ENCODE measurements at regions not wholly inside any gene's neighbourhood (a gene's known extent, or its start where the extent isn't known, plus 50 kb on each side); places are given as distances from the start of the nearest gene placed in this dataset.

- no peak for DNase-seq
These were observed 111.1 kb downstream of the LMO4 start for GRCh38 chr1:87439821-87440220.

- DNase-seq = peak; percentile 6
These were observed 120.8 kb downstream of the LMO4 start for GRCh38 chr1:87449348-87449963.

- no peak for DNase-seq
These were observed 121.5 kb downstream of the LMO4 start for GRCh38 chr1:87450136-87450535.

GRCh38 chr1:87450615-87451209, 122.0 kb downstream of the LMO4 start:
- no peak for DNase-seq

GRCh38 chr1:87451229-87451920, 122.7 kb downstream of the LMO4 start:
- no peak for DNase-seq

GRCh38 chr1:87452648-87453047, 124.0 kb downstream of the LMO4 start:
- DNase-seq = no peak

- no peak for DNase-seq
These were observed 128.7 kb downstream of the LMO4 start for GRCh38 chr1:87457408-87457807.

GRCh38 chr1:87462894-87463293, 134.2 kb downstream of the LMO4 start:
- no peak for DNase-seq

GRCh38 chr1:87464022-87464490, 135.4 kb downstream of the LMO4 start:
- DNase-seq = no peak

- DNase-seq = no peak
These were observed 137.9 kb downstream of the LMO4 start for GRCh38 chr1:87466621-87467020.

GRCh38 chr1:87472716-87473115, 144.0 kb downstream of the LMO4 start:
- DNase-seq = no peak

- no peak for DNase-seq
These were observed 144.6 kb downstream of the LMO4 start for GRCh38 chr1:87473203-87473661.

- DNase-seq = no peak
These were observed 145.4 kb downstream of the LMO4 start for GRCh38 chr1:87474098-87474497.

- no peak for DNase-seq
These were observed 149.6 kb downstream of the LMO4 start for GRCh38 chr1:87478231-87478630.

- no peak for DNase-seq
These were observed 166.5 kb downstream of the LMO4 start for GRCh38 chr1:87495147-87495546.

- no peak for DNase-seq
These were observed 167.2 kb downstream of the LMO4 start for GRCh38 chr1:87495870-87496269.

GRCh38 chr1:87497380-87498203, 168.9 kb downstream of the LMO4 start:
- DNase-seq = no peak

- no peak for DNase-seq
These were observed 173.1 kb downstream of the LMO4 start for GRCh38 chr1:87501738-87502137.

GRCh38 chr1:87505391-87505983, 176.8 kb downstream of the LMO4 start:
- DNase-seq = no peak

- DNase-seq = no peak
These were observed 177.5 kb downstream of the LMO4 start for GRCh38 chr1:87506147-87506546.

GRCh38 chr1:87508247-87508787, 179.6 kb downstream of the LMO4 start:
- DNase-seq = no peak

GRCh38 chr1:87510540-87510939, 181.9 kb downstream of the LMO4 start:
- no peak for DNase-seq

- no peak for DNase-seq
These were observed 182.8 kb downstream of the LMO4 start for GRCh38 chr1:87511449-87511848.
